ENCODE measurements at regions not wholly inside any gene's neighbourhood (a gene's known extent, or its start where the extent isn't known, plus 50 kb on each side); places are given as distances from the start of the nearest gene placed in this dataset.

DNA sequence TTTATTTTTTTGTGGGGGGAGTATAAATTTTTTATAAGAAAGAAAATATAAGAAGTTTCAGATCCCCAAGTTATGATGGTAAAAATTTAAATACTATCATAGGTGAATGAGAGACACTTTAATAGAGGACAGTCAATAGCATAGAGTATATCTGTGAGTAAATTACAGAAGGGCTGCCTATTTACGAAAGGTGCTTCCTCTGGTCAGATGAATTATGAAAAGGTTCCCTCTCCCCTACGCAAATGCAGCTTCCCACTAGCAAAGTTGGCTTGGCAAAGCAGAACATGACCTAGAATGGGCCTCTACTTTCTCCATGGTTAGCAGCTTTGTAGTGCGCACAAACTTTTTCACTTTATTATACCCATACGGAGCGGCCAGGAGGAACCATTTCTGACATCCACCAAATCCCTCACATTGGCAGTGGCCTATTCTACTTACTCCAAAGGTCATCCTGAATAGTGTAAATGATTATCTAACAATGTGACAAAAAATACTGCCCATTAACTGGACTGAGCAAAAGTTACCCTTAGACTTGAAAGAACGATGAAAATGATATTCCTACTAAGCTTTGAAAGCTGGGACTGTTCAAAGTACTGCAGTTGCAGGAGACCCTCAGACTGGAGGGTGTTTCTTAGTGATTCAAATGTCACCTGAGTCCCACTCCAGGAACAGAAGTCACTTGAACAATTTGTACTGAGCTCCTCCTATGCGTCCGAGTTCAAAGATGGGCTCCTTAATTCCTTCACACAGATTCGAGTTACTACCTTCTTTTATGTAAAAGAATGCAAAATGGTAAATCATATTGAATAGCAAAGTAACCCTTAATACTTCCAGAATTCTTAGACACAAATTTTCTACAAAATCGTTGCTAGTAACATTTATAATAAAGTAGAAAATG lies 148.5 kb downstream of the NOL4 start:
- no peak for DNase-seq (ENCODE audit: low spot score)

DNA sequence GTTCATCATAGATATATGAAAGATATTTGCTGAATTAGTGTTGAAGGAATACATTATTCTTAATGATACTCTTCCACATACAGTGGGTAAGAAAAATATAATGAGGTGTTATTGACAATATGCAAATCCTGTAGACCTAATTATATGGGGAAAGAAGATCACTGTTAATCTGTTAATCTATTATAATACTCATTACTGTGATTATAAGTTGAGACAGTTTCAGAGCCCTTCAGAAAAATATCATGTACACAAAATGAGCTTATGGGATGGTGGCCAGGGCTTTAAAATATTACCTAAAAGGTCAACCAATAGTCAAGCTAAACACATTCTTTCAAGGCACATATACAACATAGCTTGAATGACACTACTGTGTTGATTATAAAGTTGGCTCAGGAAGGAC lies 163.5 kb downstream of the NOL4 start:
- DNase-seq (ENCODE audit: low spot score): no peak

DNA sequence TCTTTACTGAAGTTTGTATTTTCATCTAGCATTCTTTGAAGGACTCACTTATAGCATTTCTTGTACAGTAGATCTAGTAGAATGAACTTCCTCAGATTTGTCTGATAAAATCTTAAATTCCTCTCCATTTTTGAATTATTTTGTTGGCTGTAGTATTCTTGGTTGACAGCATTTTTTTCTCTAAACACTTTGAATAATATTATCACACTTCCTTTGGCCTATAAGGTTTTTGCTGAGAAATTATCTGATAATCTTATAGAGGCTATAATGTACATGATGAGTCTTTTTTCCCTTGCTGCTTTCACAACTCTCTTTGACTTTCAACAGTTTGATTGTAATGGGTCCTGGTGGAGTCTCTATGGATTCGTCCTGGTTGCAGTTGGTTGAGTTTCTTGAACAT lies 169.5 kb downstream of the NOL4 start:
- no peak for DNase-seq (ENCODE audit: low spot score)

DNA sequence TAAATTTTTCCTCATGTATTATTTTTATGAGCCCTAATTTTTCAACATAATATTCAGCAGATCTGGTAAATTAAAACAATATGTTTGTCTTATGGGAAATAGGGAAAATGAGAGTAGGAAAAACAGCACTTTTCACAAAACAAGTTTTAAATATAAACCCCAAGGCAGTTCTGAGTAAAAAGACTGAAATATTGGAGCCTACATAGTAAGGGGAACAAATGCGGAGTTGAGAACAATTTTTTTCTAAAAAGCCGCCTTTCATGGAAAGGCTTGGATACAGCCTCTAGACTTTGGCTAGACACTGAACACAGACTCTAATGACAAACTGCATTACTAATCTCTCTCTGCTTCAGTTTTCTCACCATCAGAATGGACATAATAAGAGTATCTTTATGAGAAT lies 174.1 kb downstream of the NOL4 start:
- DNase-seq (ENCODE audit: low spot score): no peak

DNA sequence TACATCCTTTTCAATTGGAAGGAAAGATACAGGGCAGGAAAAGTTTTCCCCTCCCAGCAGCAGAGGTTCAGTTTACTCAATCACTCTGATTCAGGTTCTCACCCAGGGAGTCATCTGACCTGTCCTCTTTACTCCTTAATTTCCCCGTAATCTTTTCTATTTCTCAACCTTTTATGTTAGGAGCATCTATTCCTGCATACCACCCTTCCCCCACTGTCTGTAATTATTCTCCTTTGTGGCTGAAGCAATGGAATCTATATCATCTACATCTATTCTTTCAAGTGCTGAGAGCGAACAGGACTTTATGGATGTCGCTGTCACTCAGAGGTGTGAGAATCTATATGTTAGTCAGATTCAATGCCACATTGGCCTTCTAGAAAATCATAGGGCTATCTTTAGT lies 175.2 kb downstream of the NOL4 start:
- no peak for DNase-seq (ENCODE audit: low spot score)

DNA sequence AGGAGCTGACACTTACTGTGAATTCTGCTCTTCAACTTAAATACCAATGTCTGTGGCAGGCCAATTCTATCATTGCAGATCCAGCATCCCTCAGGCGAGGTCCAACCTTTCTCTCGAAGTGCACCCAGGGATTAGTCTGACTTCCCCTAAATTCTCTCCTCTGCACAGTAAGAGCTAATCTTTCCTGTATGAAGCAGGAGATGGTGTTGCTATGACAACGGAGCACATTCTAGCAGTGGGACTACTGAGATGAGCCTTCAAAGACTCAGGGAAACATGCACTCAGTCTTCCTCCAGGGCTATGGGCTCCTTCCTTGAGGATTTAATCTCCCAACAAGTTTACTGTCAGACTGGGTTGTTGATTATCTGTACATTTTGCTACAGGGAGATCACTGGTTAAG lies 176.3 kb downstream of the NOL4 start:
- no peak for DNase-seq (ENCODE audit: low spot score)

DNA sequence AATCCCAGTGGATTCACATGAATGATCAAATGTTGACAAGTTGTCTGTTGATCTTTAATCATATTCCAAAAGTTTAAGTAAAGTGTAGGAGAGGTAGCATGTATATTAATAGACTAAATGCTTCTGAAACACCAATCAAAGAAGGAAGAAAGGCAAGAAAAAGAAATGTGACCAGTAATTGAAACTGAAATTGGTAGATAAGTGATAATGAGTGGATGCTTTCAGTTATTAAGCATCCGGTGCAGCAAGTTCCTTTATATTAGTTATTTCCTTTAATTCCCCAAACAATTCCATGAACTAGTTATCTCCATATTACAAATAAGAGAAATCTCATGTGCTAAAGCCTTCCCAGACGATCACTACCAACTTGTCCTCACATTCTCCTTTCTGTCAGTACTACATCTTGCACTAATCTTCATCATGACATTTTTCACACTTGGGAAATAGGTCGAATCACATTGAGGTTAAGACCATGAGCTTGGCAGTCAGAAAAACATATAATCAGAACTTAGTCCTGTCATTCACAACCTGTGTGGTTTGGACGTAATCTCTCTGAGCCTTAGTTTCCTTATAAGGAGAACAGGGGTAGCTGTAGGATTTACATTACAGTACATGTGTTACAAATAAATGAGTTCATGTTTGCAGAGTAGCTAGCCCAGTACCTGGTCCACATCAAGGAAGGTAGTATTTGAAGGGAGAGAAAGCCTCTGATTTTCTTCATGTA lies 182.1 kb downstream of the NOL4 start:
- DNase-seq (ENCODE audit: low spot score): no peak

DNA sequence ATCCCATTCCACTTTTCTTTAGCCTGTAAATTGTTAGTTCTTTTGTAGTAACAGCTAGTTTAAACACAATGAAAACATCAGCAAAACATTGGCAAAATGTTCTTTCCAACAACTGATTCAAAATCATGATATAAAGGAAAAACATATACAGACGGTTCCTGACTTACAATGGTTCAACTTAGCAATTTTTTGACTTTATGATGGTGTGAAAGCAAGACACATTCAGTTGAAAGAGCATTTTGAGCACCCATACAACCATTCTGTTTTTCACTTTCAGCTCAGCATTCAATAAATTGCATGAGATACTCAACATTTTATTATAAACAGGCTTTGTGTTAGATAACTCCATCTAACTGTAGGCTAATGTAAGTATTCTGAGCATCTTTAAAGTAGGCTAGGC lies 185.1 kb downstream of the NOL4 start:
- DNase-seq (ENCODE audit: low spot score): no peak

DNA sequence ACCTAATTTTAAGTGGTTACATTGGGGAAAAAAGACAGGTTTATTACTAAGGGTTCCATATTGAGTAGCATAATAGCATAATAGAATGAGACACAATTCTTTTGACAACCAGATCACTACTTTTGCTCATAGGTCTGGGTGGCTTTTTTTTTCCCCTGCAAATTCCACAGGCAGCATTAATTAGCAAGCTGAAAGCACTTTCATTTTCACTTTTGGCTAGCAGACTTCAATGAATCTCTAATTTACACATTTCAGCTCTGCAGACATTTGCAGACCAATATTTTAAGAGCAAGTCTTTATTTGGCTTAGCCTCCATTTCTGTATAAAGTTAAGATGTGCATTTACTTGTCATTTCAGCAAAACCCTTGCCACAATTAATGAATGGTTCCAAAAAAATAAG lies 185.5 kb downstream of the NOL4 start:
- peak; percentile 20 for DNase-seq (ENCODE audit: low spot score)

DNA sequence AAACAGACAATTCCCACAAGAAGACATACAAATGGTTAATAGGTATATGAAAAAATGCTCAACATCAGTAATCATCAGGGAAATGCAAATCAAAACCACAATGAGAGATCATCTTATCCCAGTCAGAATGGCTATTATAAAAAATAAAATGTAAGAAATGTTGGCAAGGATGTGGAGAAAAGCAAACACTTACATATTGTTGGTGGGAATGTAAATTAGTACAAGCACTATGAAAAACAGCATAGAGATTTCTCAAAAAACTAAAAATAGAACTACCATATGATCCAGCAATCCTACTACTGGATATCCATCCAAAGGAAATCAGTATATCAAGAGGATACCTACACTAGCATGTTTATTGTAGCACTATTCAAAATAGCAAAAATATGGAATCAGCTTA lies 186.6 kb downstream of the NOL4 start:
- DNase-seq (ENCODE audit: low spot score): no peak

DNA sequence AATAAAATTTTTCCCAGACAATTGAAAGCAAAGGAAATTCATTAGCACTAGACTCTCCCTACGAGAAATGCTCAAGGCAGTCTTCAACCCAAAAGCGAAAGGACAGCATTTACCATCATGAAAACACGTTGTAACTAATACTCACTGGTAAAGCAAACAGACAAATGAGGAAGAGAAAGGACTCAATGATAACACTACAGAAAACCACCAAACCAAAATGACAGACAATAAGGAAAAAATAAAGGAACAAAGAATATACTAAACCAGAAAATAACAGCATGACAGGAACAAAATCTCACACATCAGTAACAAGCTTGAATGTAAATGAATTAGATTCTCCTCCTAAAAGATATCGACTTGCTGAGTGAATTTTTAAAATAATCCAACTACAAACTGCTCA lies 190.7 kb downstream of the NOL4 start:
- no peak for DNase-seq (ENCODE audit: low spot score)

DNA sequence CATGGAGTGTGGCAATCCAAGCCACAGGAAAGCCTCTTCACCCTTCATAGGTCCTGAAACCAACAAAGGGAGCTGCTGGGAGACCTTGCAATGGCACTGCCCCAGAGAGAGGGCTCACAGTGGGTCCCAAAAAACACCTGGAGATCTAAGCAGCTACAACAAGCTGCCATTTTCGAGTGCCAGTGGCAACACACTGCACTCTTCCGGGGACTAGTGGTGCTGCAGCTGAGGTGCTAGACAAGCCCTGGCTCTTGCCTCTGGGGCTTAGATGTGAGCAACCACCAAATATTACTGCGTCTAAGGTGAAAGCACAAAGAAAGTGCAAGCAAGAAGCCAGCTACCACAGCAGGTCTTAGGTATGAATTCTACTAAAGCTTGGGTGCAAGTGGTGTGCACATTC lies 192.9 kb downstream of the NOL4 start:
- no peak for DNase-seq (ENCODE audit: low spot score)

DNA sequence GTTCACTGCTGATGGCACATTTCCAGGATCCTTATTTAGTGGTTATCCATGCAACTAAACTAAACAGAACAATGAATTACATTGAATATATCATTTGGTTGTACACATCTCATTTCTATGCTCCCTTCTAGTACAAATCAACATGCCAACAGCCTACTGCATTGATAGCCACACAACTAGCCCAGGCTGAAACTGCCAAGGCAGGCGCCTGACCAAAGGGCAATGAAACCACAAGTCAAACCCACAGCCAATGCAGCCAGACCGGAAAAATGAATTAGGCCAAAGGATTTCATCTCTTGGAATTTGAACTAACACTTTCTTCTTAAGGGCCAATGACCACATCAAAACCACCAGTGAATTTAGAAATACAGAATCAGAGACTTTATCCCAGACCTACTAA lies 196.4 kb downstream of the NOL4 start:
- peak; percentile 52 for DNase-seq (ENCODE audit: low spot score)

DNA sequence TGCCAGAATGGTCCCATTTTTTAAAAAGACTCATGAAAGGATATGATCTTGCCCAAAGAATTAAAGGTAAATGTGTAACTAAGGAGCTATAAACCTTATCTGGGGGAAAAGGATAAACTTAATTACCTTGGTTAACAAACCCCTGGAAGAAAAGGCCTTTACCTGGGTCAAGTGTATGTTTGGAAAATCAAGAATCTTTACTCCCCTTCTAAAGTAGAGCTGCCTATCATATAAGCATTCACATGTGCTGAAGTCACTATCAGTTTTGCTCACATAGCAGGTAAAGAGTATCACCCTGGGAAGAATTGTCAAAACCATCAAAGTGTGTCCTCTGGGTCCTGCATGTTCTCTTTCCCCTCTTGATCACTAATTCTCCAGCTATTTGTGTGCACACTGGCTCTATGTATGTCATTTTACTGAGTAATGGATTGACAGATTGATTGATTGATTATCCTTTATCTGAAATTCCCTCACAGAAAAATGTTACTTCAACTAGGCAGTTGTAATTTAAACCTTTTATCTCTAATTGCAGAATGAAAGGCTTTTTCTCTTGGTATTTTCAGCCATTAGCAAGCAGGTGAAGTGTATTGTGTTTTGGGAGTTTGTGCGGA lies 199.4 kb downstream of the NOL4 start:
- no peak for DNase-seq (ENCODE audit: low spot score)

DNA sequence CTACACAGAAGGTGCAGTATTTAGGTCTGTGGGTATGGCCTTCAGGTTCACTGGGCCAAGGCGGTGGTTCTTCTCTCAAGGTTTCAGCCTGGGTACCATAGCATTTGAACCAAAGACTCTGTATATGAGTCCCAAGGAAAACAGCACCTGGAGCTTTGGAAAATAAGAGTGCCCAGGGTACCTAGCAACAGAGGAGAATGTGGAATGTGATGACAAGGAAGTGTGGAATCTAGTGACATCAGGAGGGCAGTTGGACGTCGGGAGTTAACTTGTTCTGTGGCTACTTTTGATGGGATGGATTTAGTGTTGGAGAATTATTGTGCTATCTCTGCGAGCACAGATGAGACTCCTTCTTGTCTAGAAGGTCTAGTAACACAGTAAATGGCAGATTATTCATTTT lies 201.2 kb downstream of the NOL4 start:
- peak; percentile 83 for DNase-seq (ENCODE audit: low spot score)

DNA sequence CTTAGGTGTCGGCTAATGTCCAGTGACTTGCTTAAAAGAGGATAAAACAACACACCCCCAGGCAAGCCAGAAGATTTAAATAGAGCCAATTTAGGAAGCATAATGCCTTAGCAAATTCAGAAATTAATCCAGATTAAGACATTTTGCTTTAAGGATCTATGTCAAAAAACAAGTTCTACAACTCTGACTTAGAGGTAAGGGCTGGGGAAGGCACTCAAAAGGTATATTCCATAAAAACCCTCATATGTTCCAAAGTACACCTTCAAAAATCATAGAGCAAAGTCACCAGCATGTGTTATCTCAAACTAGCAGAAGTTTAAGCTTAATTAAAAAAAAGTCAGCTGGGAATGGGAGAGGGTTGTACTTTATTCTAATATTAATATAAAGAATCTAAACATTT lies 206.4 kb downstream of the NOL4 start:
- no peak for DNase-seq (ENCODE audit: low spot score)

DNA sequence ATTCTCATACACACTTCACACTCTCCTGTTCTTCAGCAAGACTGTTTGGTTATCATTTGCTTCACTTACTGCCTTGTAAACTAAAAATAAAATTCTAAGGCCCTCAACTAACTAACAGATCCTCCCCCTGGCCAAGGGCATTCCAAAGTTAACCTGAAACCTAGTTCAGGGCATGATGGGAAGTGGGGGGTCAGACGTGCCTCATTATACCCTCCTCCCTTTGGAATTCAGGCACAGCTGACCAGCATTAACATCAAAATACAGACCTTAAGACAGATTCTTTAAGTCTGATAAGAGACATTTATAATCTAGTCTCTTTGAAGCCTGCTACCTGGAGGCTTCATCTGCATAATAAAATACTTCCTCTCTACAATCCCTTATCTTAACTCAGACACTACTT lies 221.0 kb downstream of the NOL4 start:
- no peak for DNase-seq (ENCODE audit: low spot score)

DNA sequence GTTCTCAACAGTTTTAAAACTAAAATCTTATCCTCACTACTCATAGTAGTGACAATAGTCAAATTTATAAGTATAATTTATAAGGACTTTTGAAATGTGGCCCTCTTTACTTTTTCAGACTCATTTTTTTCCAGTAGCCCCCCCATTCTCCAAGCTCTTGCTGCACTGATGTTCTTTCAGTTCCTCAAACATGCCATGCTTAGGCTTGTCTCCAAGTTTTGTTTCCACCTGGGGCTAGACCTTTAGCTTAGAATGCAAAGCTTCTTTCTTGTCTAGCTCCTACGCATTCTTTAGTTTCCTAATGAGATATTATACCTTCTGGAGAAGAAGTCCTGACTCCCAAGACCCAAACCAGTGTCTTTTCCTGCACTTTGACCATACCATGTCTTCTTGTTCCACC lies 222.6 kb downstream of the NOL4 start:
- DNase-seq (ENCODE audit: low spot score): no peak

DNA sequence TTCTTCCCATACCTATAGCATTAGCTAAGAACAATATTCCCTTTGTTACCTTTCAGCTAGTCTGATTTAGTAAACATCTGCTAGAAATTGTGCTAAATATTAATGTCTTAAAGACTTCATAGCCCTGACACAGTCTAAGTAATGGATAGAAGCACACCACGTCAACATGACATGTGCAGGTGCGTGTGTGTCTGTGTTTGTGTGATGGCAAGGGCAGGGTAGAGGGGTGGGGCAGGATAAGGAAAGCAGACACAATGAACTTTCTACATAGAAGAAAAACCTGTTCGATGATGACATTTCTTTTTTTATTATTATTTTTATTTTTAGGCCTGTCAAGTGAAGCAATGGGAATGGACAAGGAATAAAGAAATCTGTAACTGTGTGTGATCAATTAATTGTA lies 223.3 kb downstream of the NOL4 start:
- DNase-seq (ENCODE audit: low spot score): no peak

DNA sequence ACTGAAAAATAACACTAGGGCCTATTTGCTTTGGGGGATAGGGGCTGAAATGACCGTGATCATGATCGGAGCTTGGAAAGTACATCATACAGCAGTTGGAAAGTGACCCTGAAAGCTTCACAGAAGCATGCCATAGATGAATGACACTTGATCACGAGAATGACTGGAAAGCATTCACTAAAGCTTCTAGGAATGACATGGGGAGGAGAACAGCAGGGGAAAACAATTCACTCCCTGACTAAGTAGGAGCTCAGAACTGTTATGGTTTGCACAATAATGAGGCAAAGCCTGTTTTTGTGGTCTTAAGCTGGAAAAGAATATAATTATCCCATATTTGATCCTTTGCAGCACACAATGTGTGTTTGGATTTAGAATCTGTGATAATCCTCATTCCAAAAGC lies 237.5 kb downstream of the NOL4 start:
- no peak for DNase-seq (ENCODE audit: low spot score)

DNA sequence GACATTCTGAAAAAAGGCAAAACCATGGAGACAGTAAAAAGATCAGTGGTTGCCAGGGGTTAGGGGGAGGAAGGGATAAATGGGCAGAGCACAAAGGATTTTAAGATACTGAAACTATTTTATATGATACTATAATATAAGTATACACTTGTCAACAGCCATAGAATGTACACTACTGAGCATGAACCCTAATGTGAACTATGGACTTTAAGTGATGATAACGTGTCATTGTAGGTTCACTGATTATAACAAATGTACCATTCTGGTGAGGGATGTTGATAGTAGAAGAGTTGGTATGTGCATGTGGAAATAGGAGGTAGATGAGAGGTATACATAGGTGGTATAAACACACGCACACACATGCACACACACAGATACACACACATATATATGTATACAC lies 241.6 kb downstream of the NOL4 start:
- no peak for DNase-seq (ENCODE audit: low spot score)

DNA sequence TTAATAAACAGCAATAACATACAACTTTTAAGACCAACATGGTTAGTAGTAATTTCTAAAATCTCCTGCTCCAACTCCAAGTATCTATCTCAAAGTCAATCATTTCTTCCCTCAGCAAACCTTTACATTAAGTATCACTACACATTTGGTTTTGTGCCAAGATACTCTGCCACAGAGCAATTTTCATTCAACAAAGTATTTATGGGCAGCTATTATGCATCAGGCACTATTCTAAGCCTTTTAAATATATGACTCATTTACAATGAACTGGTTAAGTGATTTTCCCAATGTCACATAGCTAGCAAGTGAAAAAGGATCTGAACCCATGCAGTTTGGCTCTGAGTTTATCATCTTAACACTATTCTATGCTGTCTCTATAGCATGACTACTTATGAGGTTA lies 264.3 kb downstream of the NOL4 start:
- no peak for DNase-seq (ENCODE audit: low spot score)

DNA sequence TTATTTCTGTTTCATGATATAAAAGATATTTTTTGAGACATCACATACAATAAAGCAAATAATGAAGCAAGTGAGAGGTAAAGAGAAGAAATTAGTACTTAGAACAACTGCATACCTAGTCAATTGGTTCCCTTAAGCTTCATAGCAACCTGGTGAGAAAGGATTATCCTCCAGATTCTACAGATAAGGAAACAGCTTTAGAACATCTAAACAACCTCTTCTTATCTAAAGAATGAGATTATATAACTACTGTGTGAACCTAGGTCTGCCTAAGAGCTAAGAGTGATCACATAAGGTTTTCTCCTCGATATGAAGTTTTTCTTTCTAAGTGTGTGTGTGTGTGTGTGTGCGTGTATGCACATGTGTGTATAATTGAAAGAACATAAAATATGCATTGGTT lies 265.1 kb downstream of the NOL4 start:
- no peak for DNase-seq (ENCODE audit: low spot score)
